ENCODE measurements at regions not wholly inside any gene's neighbourhood (a gene's known extent, or its start where the extent isn't known, plus 50 kb on each side); places are given as distances from the start of the nearest gene placed in this dataset.

DNA sequence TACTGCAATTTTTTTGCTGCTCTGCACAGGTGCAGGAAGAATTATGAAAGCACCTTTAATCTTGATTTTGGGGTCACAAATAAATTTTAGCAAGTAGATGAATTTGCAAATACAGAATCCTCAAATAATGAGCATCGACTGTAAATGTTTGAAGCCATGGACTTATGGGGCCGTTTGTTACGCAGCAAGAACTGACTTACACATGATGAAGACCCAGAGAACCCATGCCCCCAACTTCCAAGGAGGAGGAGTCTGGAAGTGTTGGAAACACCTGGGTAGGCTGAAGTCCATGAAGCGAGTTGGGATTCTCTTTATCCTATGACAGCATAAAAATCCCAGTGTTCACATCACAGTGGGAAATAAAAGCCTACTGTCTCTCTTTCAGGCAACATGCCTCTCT, 176.6 kb downstream of the RBFOX3 start:
- TF ChIP-seq POLR2AphosphoS5 (IDR thresholded peaks at IDR 0.05) (no peak), POLR2A (IDR thresholded peaks at IDR 0.05) (no peak)
- TF ChIP-seq, protein P1, sequence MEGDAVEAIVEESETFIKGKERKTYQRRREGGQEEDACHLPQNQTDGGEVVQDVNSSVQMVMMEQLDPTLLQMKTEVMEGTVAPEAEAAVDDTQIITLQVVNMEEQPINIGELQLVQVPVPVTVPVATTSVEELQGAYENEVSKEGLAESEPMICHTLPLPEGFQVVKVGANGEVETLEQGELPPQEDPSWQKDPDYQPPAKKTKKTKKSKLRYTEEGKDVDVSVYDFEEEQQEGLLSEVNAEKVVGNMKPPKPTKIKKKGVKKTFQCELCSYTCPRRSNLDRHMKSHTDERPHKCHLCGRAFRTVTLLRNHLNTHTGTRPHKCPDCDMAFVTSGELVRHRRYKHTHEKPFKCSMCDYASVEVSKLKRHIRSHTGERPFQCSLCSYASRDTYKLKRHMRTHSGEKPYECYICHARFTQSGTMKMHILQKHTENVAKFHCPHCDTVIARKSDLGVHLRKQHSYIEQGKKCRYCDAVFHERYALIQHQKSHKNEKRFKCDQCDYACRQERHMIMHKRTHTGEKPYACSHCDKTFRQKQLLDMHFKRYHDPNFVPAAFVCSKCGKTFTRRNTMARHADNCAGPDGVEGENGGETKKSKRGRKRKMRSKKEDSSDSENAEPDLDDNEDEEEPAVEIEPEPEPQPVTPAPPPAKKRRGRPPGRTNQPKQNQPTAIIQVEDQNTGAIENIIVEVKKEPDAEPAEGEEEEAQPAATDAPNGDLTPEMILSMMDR (IDR thresholded peaks at IDR 0.05), result no peak
